GM12873 (cell line): ENCODE measurements at regions not wholly inside any gene's neighbourhood (a gene's known extent, or its start where the extent isn't known, plus 50 kb on each side); places are given as distances from the start of the nearest gene placed in this dataset.

Experiments used
- TF ChIP-seq, protein P1 (sequence below): IDR thresholded peaks from 2 replicates; pipeline ENCODE4 v1.5.1; 2012; ENCODE audit warnings: low read depth, mild to moderate bottlenecking, moderate library complexity, low read length, control low read depth; ENCODE audit not compliant: insufficient read depth; ENCODE audit errors: missing control alignments

GRCh38 chr7:156046031-156046560, 233.8 kb upstream of the SHH start:
- TF ChIP-seq, protein P1, sequence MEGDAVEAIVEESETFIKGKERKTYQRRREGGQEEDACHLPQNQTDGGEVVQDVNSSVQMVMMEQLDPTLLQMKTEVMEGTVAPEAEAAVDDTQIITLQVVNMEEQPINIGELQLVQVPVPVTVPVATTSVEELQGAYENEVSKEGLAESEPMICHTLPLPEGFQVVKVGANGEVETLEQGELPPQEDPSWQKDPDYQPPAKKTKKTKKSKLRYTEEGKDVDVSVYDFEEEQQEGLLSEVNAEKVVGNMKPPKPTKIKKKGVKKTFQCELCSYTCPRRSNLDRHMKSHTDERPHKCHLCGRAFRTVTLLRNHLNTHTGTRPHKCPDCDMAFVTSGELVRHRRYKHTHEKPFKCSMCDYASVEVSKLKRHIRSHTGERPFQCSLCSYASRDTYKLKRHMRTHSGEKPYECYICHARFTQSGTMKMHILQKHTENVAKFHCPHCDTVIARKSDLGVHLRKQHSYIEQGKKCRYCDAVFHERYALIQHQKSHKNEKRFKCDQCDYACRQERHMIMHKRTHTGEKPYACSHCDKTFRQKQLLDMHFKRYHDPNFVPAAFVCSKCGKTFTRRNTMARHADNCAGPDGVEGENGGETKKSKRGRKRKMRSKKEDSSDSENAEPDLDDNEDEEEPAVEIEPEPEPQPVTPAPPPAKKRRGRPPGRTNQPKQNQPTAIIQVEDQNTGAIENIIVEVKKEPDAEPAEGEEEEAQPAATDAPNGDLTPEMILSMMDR, result no peak

- TF ChIP-seq, protein P1, result no peak
Measured at GRCh38 chr7:156043416-156044178, 231.3 kb upstream of the SHH start.

GRCh38 chr7:156041398-156041797, 229.1 kb upstream of the SHH start:
- TF ChIP-seq, protein P1, result no peak

- TF ChIP-seq, protein P1, result no peak
Measured at GRCh38 chr7:156039971-156040677, 227.9 kb upstream of the SHH start.

DNA sequence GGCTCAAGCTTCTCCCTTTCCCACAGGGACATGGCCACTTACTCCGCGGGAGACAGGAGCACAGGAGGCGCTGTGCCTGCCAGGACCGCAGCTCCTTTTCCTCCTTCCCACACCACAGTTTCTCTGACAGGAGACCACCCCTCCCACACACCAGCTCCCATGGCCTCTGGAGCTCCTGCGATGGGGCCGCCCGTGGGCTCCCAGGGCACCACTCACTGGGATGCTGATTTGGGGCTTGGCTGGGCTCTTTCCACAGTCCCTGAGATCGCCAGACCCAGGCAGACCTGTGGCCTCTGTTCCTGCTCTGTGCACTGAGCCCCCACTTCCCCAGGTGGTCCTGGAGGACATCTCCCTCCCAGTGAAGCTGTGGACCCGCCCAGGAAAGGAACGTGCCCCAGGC, 226.9 kb upstream of the SHH start:
- TF ChIP-seq, protein P1, result no peak

GRCh38 chr7:156038345-156038744, 226.1 kb upstream of the SHH start:
- TF ChIP-seq, protein P1, result no peak

DNA sequence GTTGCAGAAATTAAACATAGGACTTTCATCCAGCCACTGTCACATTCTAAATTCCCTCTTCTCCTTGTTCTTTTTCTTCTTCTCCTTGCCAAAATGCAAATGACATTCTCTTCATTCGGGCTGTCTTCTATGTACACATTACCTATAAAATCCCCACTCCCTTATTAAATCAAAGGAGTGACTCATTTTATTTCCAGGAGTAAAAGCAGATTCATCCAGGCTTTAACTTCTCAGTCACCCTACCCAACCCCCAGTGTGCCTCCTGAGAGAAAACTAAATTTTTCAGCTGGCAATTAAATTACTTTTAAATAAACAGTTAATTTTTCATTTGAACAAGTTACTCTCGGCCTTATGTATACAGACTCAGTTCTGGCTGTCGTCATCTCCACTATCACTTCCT, 223.9 kb upstream of the SHH start:
- TF ChIP-seq, protein P1, result no peak
